ENCODE measurements at regions not wholly inside any gene's neighbourhood (a gene's known extent, or its start where the extent isn't known, plus 50 kb on each side); places are given as distances from the start of the nearest gene placed in this dataset.

GRCh38 chr2:43055086-43055912, 171.1 kb downstream of the ZFP36L2 start:
- H3K4me1 ChIP-seq (ENCODE audit: control insufficient read depth in 1 of 2, insufficient read depth in 2 of 2, low read length in 2 of 2), result peaks cover 32 to 42% of the 10 kb centered on the region in 2 donors
- no peak overlapping the region for H3K9ac ChIP-seq (ENCODE audit: low read depth in 1 of 2, low read length in 2 of 2)
- H3K27ac ChIP-seq (ENCODE audit: low read depth, low read length), result no peak overlapping the region

DNA sequence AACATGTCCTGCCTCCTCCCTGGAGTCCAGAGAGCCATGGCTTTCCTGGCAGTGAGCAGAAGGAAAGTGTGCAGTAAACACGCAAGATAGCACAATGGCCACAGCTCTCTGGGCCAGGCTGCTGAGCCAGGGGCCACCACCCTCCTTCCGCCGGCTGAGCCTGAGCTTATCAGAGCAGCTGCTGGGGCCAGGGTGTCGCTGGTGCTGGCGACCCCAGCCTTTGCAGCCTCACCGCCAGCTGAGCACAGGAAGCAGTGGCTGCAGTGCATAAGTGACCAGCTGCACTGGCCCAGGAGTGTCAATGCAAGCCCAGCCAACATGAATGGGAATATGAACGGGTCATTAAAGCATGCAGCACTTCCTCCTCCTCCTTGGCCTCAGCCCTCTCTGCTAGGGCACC, 172.0 kb downstream of the ZFP36L2 start:
- Histone ChIP-seq H3K4me1 (ENCODE audit: control insufficient read depth in 1 of 2, insufficient read depth in 2 of 2, low read length in 2 of 2) (peaks cover 29 to 37% of the 10 kb centered on the region in 2 donors), H3K4me3 (ENCODE audit: low read depth in 1 of 2, low read length in 2 of 2) (no peak overlapping the region), H3K27me3 (ENCODE audit: control insufficient read depth in 1 of 2, insufficient read depth in 2 of 2, low read length in 2 of 2) (no peaks in the 10 kb centered on the region), H3K36me3 (ENCODE audit: control insufficient read depth in 1 of 2, insufficient read depth in 2 of 2, low read length in 2 of 2) (no peaks in the 10 kb centered on the region), H3K9me3 (ENCODE audit: control insufficient read depth in 1 of 2, low read length in 2 of 2) (no peaks in the 10 kb centered on the region), H3K27ac (ENCODE audit: low read depth, low read length) (no peak overlapping the region), H3K9ac (ENCODE audit: low read depth in 1 of 2, low read length in 2 of 2) (no peak overlapping the region)

More at GRCh38 chr2:43055086-43055912, 171.1 kb downstream of the ZFP36L2 start:
- no peaks in the 10 kb centered on the region for H3K9me3 ChIP-seq (ENCODE audit: control insufficient read depth in 1 of 2, low read length in 2 of 2)
- no peaks in the 10 kb centered on the region for H3K36me3 ChIP-seq (ENCODE audit: control insufficient read depth in 1 of 2, insufficient read depth in 2 of 2, low read length in 2 of 2)
- H3K27me3 ChIP-seq (ENCODE audit: control insufficient read depth in 1 of 2, insufficient read depth in 2 of 2, low read length in 2 of 2), result no peaks in the 10 kb centered on the region
- H3K4me3 ChIP-seq (ENCODE audit: low read depth in 1 of 2, low read length in 2 of 2), result no peak overlapping the region

- Histone ChIP-seq H3K9ac (ENCODE audit: low read depth in 1 of 2, low read length in 2 of 2) (no peak overlapping the region), H3K4me1 (ENCODE audit: control insufficient read depth in 1 of 2, insufficient read depth in 2 of 2, low read length in 2 of 2) (peaks cover 21 to 32% of the 10 kb centered on the region in 2 donors), H3K27ac (ENCODE audit: low read depth, low read length) (no peak overlapping the region), H3K4me3 (ENCODE audit: low read depth in 1 of 2, low read length in 2 of 2) (no peak overlapping the region), H3K27me3 (ENCODE audit: control insufficient read depth in 1 of 2, insufficient read depth in 2 of 2, low read length in 2 of 2) (no peaks in the 10 kb centered on the region), H3K36me3 (ENCODE audit: control insufficient read depth in 1 of 2, insufficient read depth in 2 of 2, low read length in 2 of 2) (no peaks in the 10 kb centered on the region), H3K9me3 (ENCODE audit: control insufficient read depth in 1 of 2, low read length in 2 of 2) (no peaks in the 10 kb centered on the region)
These were observed 173.5 kb downstream of the ZFP36L2 start for GRCh38 chr2:43052944-43053306.

- H3K4me1 ChIP-seq (ENCODE audit: control insufficient read depth in 1 of 2, insufficient read depth in 2 of 2, low read length in 2 of 2), result peaks cover 21 to 32% of the 10 kb centered on the region in 2 donors
- no peak overlapping the region for H3K27ac ChIP-seq (ENCODE audit: low read depth, low read length)
- H3K9me3 ChIP-seq (ENCODE audit: control insufficient read depth in 1 of 2, low read length in 2 of 2), result no peaks in the 10 kb centered on the region
- H3K9ac ChIP-seq (ENCODE audit: low read depth in 1 of 2, low read length in 2 of 2), result no peak overlapping the region
- no peak overlapping the region for H3K4me3 ChIP-seq (ENCODE audit: low read depth in 1 of 2, low read length in 2 of 2)
- no peaks in the 10 kb centered on the region for H3K27me3 ChIP-seq (ENCODE audit: control insufficient read depth in 1 of 2, insufficient read depth in 2 of 2, low read length in 2 of 2)
- no peaks in the 10 kb centered on the region for H3K36me3 ChIP-seq (ENCODE audit: control insufficient read depth in 1 of 2, insufficient read depth in 2 of 2, low read length in 2 of 2)
These were observed 174.0 kb downstream of the ZFP36L2 start for GRCh38 chr2:43052204-43052943.

DNA sequence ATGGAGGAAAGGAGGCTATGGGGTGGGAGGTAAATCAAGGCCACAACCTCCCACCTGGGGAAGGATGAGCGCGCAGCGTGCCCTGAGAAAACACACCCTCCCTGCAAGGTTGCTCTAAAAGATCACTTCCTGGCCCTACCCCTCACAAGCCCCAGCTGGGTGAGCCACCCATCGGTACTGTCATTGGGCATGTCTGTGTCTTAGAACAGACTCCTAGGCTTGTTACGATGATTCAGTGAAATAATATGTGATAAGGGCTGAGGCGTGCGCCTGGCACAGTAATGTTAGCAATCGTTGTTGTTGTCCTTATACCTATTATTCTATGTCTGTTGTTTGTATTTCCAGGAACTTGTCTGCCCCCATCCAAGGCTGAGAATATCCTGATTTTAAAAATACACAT, 175.1 kb downstream of the ZFP36L2 start:
- no peak overlapping the region for H3K9ac ChIP-seq (ENCODE audit: low read depth in 1 of 2, low read length in 2 of 2)
- no peak overlapping the region for H3K27ac ChIP-seq (ENCODE audit: low read depth, low read length)
- no peaks in the 10 kb centered on the region for H3K36me3 ChIP-seq (ENCODE audit: control insufficient read depth in 1 of 2, insufficient read depth in 2 of 2, low read length in 2 of 2)
- peaks cover 21 to 32% of the 10 kb centered on the region in 2 donors for H3K4me1 ChIP-seq (ENCODE audit: control insufficient read depth in 1 of 2, insufficient read depth in 2 of 2, low read length in 2 of 2)
- H3K9me3 ChIP-seq (ENCODE audit: control insufficient read depth in 1 of 2, low read length in 2 of 2), result no peaks in the 10 kb centered on the region
- no peak overlapping the region for H3K4me3 ChIP-seq (ENCODE audit: low read depth in 1 of 2, low read length in 2 of 2)
- H3K27me3 ChIP-seq (ENCODE audit: control insufficient read depth in 1 of 2, insufficient read depth in 2 of 2, low read length in 2 of 2), result no peaks in the 10 kb centered on the region

DNA sequence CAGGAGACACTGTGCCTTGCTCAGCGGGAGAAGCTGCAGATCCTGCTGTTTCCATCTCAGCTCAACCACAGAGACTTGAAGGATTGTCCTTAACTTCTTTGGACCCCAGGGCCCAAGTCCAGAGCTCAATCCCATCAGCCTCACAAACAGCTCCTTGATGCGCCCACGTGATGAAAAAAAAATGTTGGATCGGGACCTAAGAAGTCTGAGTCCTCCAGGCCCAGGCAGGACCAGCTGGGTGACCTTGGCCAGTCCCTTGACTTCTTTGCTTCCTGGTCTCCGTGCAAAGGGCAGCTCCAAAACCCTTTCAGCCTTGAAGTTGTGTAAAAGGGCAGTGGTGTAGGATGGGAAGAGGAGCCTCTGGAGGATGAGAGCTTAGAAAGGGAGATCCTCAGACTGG, 175.5 kb downstream of the ZFP36L2 start:
- Histone ChIP-seq H3K9me3 (ENCODE audit: control insufficient read depth in 1 of 2, low read length in 2 of 2) (no peaks in the 10 kb centered on the region), H3K27ac (ENCODE audit: low read depth, low read length) (no peak overlapping the region), H3K9ac (ENCODE audit: low read depth in 1 of 2, low read length in 2 of 2) (no peak overlapping the region), H3K4me1 (ENCODE audit: control insufficient read depth in 1 of 2, insufficient read depth in 2 of 2, low read length in 2 of 2) (peaks cover 21 to 32% of the 10 kb centered on the region in 2 donors), H3K36me3 (ENCODE audit: control insufficient read depth in 1 of 2, insufficient read depth in 2 of 2, low read length in 2 of 2) (no peaks in the 10 kb centered on the region), H3K4me3 (ENCODE audit: low read depth in 1 of 2, low read length in 2 of 2) (no peak overlapping the region), H3K27me3 (ENCODE audit: control insufficient read depth in 1 of 2, insufficient read depth in 2 of 2, low read length in 2 of 2) (no peaks in the 10 kb centered on the region)

GRCh38 chr2:43049836-43050801, 176.3 kb downstream of the ZFP36L2 start:
- H3K4me3 ChIP-seq (ENCODE audit: low read depth in 1 of 2, low read length in 2 of 2), result no peak overlapping the region
- no peaks in the 10 kb centered on the region for H3K36me3 ChIP-seq (ENCODE audit: control insufficient read depth in 1 of 2, insufficient read depth in 2 of 2, low read length in 2 of 2)
- no peaks in the 10 kb centered on the region for H3K9me3 ChIP-seq (ENCODE audit: control insufficient read depth in 1 of 2, low read length in 2 of 2)
- no peaks in the 10 kb centered on the region for H3K27me3 ChIP-seq (ENCODE audit: control insufficient read depth in 1 of 2, insufficient read depth in 2 of 2, low read length in 2 of 2)
- peaks cover 21 to 32% of the 10 kb centered on the region in 2 donors for H3K4me1 ChIP-seq (ENCODE audit: control insufficient read depth in 1 of 2, insufficient read depth in 2 of 2, low read length in 2 of 2)
- no peak overlapping the region for H3K27ac ChIP-seq (ENCODE audit: low read depth, low read length)
- H3K9ac ChIP-seq (ENCODE audit: low read depth in 1 of 2, low read length in 2 of 2), result no peak overlapping the region

DNA sequence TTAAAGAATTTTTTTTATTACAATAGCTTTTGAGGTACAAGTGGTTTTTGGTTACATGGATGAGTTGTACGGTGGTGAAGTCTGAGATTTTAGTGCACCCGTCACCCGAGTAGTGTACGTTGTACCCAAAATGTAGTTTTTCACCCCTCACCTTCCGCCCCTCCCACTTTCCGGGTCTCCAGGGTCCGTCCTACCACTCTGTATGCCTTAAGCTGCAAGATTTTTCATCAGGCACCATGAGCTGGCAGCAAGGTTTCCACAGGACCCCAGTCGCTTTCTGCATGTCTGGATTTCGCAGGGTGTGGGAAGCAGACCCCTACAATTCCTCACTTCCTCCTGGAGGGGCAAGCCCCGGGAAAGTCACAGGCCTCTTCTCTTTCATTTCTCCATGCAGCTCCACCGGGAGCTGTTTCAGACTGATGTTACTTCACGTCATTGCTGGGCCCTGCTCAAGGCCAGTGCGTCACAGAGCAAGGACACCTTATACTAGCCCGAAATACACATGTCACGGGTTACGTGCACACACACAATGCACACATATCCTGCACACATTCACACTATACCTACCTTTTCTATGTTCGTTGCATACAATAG, 179.1 kb downstream of the ZFP36L2 start:
- H3K9ac ChIP-seq (ENCODE audit: low read depth in 1 of 2, low read length in 2 of 2), result no peak overlapping the region
- no peaks in the 10 kb centered on the region for H3K36me3 ChIP-seq (ENCODE audit: control insufficient read depth in 1 of 2, insufficient read depth in 2 of 2, low read length in 2 of 2)
- no peaks in the 10 kb centered on the region for H3K27me3 ChIP-seq (ENCODE audit: control insufficient read depth in 1 of 2, insufficient read depth in 2 of 2, low read length in 2 of 2)
- H3K27ac ChIP-seq (ENCODE audit: low read depth, low read length), result no peak overlapping the region
- no peak overlapping the region for H3K4me3 ChIP-seq (ENCODE audit: low read depth in 1 of 2, low read length in 2 of 2)
- peaks cover 13 to 18% of the 10 kb centered on the region in 2 donors for H3K4me1 ChIP-seq (ENCODE audit: control insufficient read depth in 1 of 2, insufficient read depth in 2 of 2, low read length in 2 of 2)
- no peaks in the 10 kb centered on the region for H3K9me3 ChIP-seq (ENCODE audit: control insufficient read depth in 1 of 2, low read length in 2 of 2)

- no peak overlapping the region for H3K27ac ChIP-seq (ENCODE audit: low read depth, low read length)
- peaks cover 4 to 13% of the 10 kb centered on the region in 2 donors for H3K4me1 ChIP-seq (ENCODE audit: control insufficient read depth in 1 of 2, insufficient read depth in 2 of 2, low read length in 2 of 2)
- no peak overlapping the region for H3K9ac ChIP-seq (ENCODE audit: low read depth in 1 of 2, low read length in 2 of 2)
These were observed 180.5 kb downstream of the ZFP36L2 start for GRCh38 chr2:43045866-43046265.

More at GRCh38 chr2:43045866-43046265, 180.5 kb downstream of the ZFP36L2 start:
- no peaks in the 10 kb centered on the region for H3K9me3 ChIP-seq (ENCODE audit: control insufficient read depth in 1 of 2, low read length in 2 of 2)
- no peak overlapping the region for H3K4me3 ChIP-seq (ENCODE audit: low read depth in 1 of 2, low read length in 2 of 2)
- H3K27me3 ChIP-seq (ENCODE audit: control insufficient read depth in 1 of 2, insufficient read depth in 2 of 2, low read length in 2 of 2), result no peaks in the 10 kb centered on the region
- H3K36me3 ChIP-seq (ENCODE audit: control insufficient read depth in 1 of 2, insufficient read depth in 2 of 2, low read length in 2 of 2), result no peaks in the 10 kb centered on the region
